Calu3 (cell line): ENCODE measurements at regions not wholly inside any gene's neighbourhood (a gene's known extent, or its start where the extent isn't known, plus 50 kb on each side); places are given as distances from the start of the nearest gene placed in this dataset.

Experiments
- BruUV-seq: library from RNA; stranded (reverse); fragments of 400-500 nt; replicated peaks from 2 replicates; lab custom pipeline; 2021; lab: Mats Ljungman, UMichigan
- CTCF ChIA-PET: fragments of 300-600 bp; sonication (Branson Sonifier 250); formaldehyde crosslinking; loops from one replicate; lab custom pipeline; 2022; ENCODE audit warnings: antibody characterized with exemption; lab: Charles Lee
- DNase-seq: peaks from one replicate; pipeline ENCODE4 v3.0.0; 2022
- H3K27ac Mint-ChIP-seq: one replicate; pipeline ENCODE4 v1.8.0; 2022; ENCODE audit warnings: mixed read lengths; ENCODE audit not compliant: unreplicated experiment
- H3K27me3 Mint-ChIP-seq: one replicate; pipeline ENCODE4 v1.8.0; 2022; ENCODE audit warnings: mixed read lengths; ENCODE audit not compliant: unreplicated experiment
- H3K36me3 Mint-ChIP-seq: one replicate; pipeline ENCODE4 v1.8.0; 2022; ENCODE audit warnings: mild to moderate bottlenecking, moderate library complexity, mixed read lengths; ENCODE audit not compliant: insufficient read depth, unreplicated experiment
- H3K4me1 Mint-ChIP-seq: one replicate; pipeline ENCODE4 v1.8.0; 2022; ENCODE audit warnings: mild to moderate bottlenecking, low read depth, mixed read lengths; ENCODE audit not compliant: unreplicated experiment
- H3K4me3 Mint-ChIP-seq: one replicate; pipeline ENCODE4 v1.8.0; 2022; ENCODE audit warnings: mild to moderate bottlenecking, low read depth, moderate library complexity, mixed read lengths; ENCODE audit not compliant: unreplicated experiment
- H3K9me3 Mint-ChIP-seq: one replicate; pipeline ENCODE4 v1.8.0; 2022; ENCODE audit warnings: low read depth, mixed read lengths; ENCODE audit not compliant: unreplicated experiment
- CTCF ChIP-seq: fragments of 200-600 bp; IDR thresholded peaks from one replicate; pipeline ENCODE4 v1.8.0; 2022; ENCODE audit warnings: antibody characterized with exemption; ENCODE audit not compliant: unreplicated experiment
- intact Hi-C: fragments of 100-400 bp; cut with micrococcal nuclease; formaldehyde crosslinking; loops from one replicate; pipeline ENCODE4 v1.10.0; 2022; ENCODE audit not compliant: unreplicated experiment

- no peak for TF ChIP-seq CTCF
- H3K36me3 Mint-ChIP-seq: no peaks in the 10 kb centered on the region
- no peak for DNase-seq
- no peaks in the 10 kb centered on the region for H3K27me3 Mint-ChIP-seq
- no peaks in the 10 kb centered on the region for H3K9me3 Mint-ChIP-seq
- BruUV-seq: no TSS peak
- intact Hi-C loops: no loop called here
- CTCF ChIA-PET: no interaction called here
- H3K27ac Mint-ChIP-seq: no peak overlapping the region
- no peak overlapping the region for H3K4me3 Mint-ChIP-seq
- H3K4me1 Mint-ChIP-seq: no peaks in the 10 kb centered on the region
Observed at GRCh38 chr2:160914217-160914616, 246.0 kb upstream of the TANK start.

DNA sequence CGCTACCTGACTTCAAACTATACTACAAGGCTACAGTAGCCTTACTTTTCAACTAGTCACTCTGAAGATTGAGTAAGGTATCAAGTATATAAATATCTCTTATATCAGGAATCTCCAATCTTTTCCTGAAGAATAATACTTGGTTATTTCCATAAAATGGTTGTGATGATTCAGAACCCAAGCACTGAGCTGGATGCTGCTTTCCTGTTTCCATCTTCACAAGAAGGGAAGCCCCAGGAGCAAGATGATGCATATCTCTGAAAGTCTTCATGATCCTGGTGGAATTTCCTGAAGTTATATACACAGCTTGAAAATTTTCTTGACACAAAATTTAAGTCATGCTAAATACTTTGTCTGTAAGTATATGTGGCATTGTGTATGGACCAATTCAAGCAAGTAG, 243.9 kb upstream of the TANK start:
- intact Hi-C loops: loop anchor here (5.0 kb wide), 2 partner anchors 164 to 589 kb away; no protein-coding TSS in a partner anchor
- CTCF ChIA-PET: no interaction called here
- Mint-ChIP-seq H3K27ac (no peak overlapping the region), H3K4me3 (no peak overlapping the region), H3K27me3 (no peaks in the 10 kb centered on the region), H3K9me3 (no peaks in the 10 kb centered on the region), H3K36me3 (no peaks in the 10 kb centered on the region), H3K4me1 (no peaks in the 10 kb centered on the region)
- TF ChIP-seq CTCF: no peak
- no peak for DNase-seq
- no TSS peak for BruUV-seq

DNA sequence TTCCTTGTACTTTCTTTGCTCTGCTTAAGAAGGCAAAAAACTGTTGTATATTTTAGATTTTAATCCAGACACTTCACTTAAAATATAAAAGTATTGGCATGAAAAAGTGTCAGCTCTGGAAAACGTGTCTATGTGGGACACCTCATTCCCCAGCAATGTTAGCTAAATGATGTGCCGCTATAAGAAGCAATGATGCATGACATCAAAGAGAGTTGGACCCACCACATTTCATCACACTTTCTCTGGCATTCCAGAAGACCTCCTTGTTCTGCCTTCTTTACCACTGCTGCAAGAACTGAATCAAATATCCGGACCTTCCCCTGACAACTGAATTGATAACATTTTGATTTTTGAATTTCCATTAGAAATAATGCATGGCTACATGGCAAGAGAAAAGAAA, 242.4 kb upstream of the TANK start:
- CTCF ChIA-PET: no interaction called here
- BruUV-seq: no TSS peak
- H3K27me3 Mint-ChIP-seq: no peaks in the 10 kb centered on the region
- no peak for DNase-seq
- H3K36me3 Mint-ChIP-seq: no peaks in the 10 kb centered on the region
- no peak overlapping the region for H3K4me3 Mint-ChIP-seq
- no peak overlapping the region for H3K27ac Mint-ChIP-seq
- H3K4me1 Mint-ChIP-seq: no peaks in the 10 kb centered on the region
- H3K9me3 Mint-ChIP-seq: no peaks in the 10 kb centered on the region
- intact Hi-C loops: loop anchor here (5.0 kb wide), 2 partner anchors 166 to 591 kb away; no protein-coding TSS in a partner anchor
- no peak for TF ChIP-seq CTCF

- no peaks in the 10 kb centered on the region for H3K9me3 Mint-ChIP-seq
- H3K27me3 Mint-ChIP-seq: no peaks in the 10 kb centered on the region
- H3K4me3 Mint-ChIP-seq: no peak overlapping the region
- no peak for TF ChIP-seq CTCF
- no peaks in the 10 kb centered on the region for H3K36me3 Mint-ChIP-seq
- H3K4me1 Mint-ChIP-seq: no peaks in the 10 kb centered on the region
- no peak overlapping the region for H3K27ac Mint-ChIP-seq
- no TSS peak for BruUV-seq
- DNase-seq: no peak
- CTCF ChIA-PET: interaction anchor here (1.0 kb wide), 4 partner anchors 271 to 594 kb away, joined by 3 to 6 read pairs (median 4); no protein-coding TSS in a partner anchor
- intact Hi-C loops: loop anchor here (5.0 kb wide), 2 partner anchors 166 to 591 kb away; no protein-coding TSS in a partner anchor
Observed at GRCh38 chr2:160918258-160918657, 242.0 kb upstream of the TANK start.
